Calu3 (cell line): ENCODE measurements at regions not wholly inside any gene's neighbourhood (a gene's known extent, or its start where the extent isn't known, plus 50 kb on each side); places are given as distances from the start of the nearest gene placed in this dataset.

Source experiments
- BruUV-seq: library from RNA; stranded (reverse); fragments of 400-500 nt; replicated peaks from 2 replicates; lab custom pipeline; 2021; lab: Mats Ljungman, UMichigan
- CTCF ChIA-PET: fragments of 300-600 bp; sonication (Branson Sonifier 250); formaldehyde crosslinking; loops from one replicate; lab custom pipeline; 2022; ENCODE audit warnings: antibody characterized with exemption; lab: Charles Lee
- DNase-seq: peaks from one replicate; pipeline ENCODE4 v3.0.0; 2022
- H3K27ac Mint-ChIP-seq: one replicate; pipeline ENCODE4 v1.8.0; 2022; ENCODE audit warnings: mixed read lengths; ENCODE audit not compliant: unreplicated experiment
- H3K27me3 Mint-ChIP-seq: one replicate; pipeline ENCODE4 v1.8.0; 2022; ENCODE audit warnings: mixed read lengths; ENCODE audit not compliant: unreplicated experiment
- H3K36me3 Mint-ChIP-seq: one replicate; pipeline ENCODE4 v1.8.0; 2022; ENCODE audit warnings: mild to moderate bottlenecking, moderate library complexity, mixed read lengths; ENCODE audit not compliant: insufficient read depth, unreplicated experiment
- H3K4me1 Mint-ChIP-seq: one replicate; pipeline ENCODE4 v1.8.0; 2022; ENCODE audit warnings: mild to moderate bottlenecking, low read depth, mixed read lengths; ENCODE audit not compliant: unreplicated experiment
- H3K4me3 Mint-ChIP-seq: one replicate; pipeline ENCODE4 v1.8.0; 2022; ENCODE audit warnings: mild to moderate bottlenecking, low read depth, moderate library complexity, mixed read lengths; ENCODE audit not compliant: unreplicated experiment
- H3K9me3 Mint-ChIP-seq: one replicate; pipeline ENCODE4 v1.8.0; 2022; ENCODE audit warnings: low read depth, mixed read lengths; ENCODE audit not compliant: unreplicated experiment
- intact Hi-C: fragments of 100-400 bp; cut with micrococcal nuclease; formaldehyde crosslinking; loops from one replicate; pipeline ENCODE4 v1.10.0; 2022; ENCODE audit not compliant: unreplicated experiment
- TF ChIP-seq, protein P1 (sequence below): fragments of 200-600 bp; IDR thresholded peaks from one replicate; pipeline ENCODE4 v1.8.0; 2022; ENCODE audit warnings: antibody characterized with exemption; ENCODE audit not compliant: unreplicated experiment

DNA sequence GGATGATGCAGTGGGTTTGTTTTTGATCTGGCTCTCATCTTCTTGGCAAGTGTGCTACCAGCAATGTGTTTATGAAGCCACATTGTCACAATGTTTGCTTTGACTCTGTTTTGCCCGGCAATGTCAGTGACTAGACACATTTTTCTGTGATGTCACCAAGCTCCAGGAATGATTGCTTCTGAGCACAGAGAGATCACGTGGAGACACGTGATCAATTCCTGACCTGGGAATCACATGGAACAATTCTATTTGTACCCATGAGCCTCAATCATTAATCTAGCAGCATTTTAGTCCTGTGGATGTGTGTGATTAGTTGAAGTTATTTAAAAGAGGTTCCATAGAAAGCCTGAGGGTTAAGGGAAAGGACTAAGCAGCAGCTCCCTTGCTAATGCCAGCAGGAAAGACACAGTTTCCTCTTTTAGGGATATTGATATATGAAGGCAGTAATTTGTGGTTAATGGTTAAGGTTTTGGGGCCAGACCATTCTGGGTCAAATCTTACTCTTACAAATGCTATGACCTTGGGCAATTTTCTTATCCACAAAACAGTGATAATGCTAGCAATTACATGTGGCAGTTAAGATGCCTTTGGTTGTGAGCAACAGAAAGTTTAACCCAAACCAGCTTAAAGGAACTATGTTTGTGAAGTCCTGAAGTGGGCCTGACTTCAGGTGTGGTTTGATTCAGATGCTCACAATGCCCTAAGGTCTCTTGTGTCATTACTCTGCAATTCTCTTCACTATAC is 59.0 kb downstream of the FASLG start:
- Mint-ChIP-seq H3K27ac (peak overlapping the region; percentile 43), H3K4me3 (no peak overlapping the region), H3K4me1 (peaks cover 32% of the 10 kb centered on the region), H3K36me3 (peaks cover 4% of the 10 kb centered on the region), H3K9me3 (no peaks in the 10 kb centered on the region), H3K27me3 (no peaks in the 10 kb centered on the region)
- BruUV-seq, result no TSS peak
- intact Hi-C loops, result loop anchor here (1.0 to 5.0 kb wide), 2 partner anchors 186 to 269 kb away; partner anchors contain the start of gene SUCO
- CTCF ChIA-PET, result interaction anchor here (0.7 to 1.2 kb wide), 5 partner anchors 108 to 631 kb away, joined by 3 to 9 read pairs (median 4); partner anchors contain the start of gene PIGC
- DNase-seq, result peak; percentile 23
- TF ChIP-seq, protein P1, sequence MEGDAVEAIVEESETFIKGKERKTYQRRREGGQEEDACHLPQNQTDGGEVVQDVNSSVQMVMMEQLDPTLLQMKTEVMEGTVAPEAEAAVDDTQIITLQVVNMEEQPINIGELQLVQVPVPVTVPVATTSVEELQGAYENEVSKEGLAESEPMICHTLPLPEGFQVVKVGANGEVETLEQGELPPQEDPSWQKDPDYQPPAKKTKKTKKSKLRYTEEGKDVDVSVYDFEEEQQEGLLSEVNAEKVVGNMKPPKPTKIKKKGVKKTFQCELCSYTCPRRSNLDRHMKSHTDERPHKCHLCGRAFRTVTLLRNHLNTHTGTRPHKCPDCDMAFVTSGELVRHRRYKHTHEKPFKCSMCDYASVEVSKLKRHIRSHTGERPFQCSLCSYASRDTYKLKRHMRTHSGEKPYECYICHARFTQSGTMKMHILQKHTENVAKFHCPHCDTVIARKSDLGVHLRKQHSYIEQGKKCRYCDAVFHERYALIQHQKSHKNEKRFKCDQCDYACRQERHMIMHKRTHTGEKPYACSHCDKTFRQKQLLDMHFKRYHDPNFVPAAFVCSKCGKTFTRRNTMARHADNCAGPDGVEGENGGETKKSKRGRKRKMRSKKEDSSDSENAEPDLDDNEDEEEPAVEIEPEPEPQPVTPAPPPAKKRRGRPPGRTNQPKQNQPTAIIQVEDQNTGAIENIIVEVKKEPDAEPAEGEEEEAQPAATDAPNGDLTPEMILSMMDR, result no peak

DNA sequence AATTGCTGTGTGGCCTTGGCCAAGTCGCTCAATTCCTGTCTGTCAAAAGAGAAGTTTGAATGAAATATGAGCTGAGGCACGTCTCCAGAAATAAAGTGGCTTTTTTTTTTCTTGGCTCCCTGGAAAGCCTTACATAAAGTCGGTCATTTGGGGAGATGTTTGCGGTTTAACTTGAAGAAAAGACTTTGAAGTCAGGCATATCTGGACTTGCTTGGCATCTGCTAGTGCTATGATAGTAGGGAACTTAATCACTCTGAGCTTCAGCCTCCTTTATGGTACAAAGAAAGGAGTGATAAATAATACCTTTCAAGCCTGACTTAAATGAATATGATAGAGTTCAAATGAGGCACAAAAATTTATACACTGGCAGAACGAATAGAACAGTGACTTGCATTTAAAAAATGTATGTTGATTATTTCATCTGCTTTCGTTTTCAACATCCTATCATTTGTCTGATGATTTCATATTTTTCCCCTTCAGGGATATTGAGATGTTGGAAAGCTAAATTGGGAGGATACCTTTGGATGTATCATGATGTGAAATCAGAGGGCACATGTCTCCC is 60.2 kb downstream of the FASLG start:
- Mint-ChIP-seq H3K9me3 (no peaks in the 10 kb centered on the region), H3K27me3 (no peaks in the 10 kb centered on the region), H3K36me3 (peaks cover 4% of the 10 kb centered on the region), H3K4me3 (no peak overlapping the region), H3K27ac (no peak overlapping the region), H3K4me1 (peaks cover 41% of the 10 kb centered on the region)
- CTCF ChIA-PET, result interaction anchor here (0.9 to 2.5 kb wide), 9 partner anchors 61 to 287 kb away, joined by 3 to 27 read pairs (median 4); no protein-coding TSS in a partner anchor
- intact Hi-C loops, result loop anchor here (1.0 to 5.0 kb wide), 3 partner anchors 110 to 290 kb away; partner anchors contain the start of gene SUCO
- BruUV-seq, result no TSS peak
- TF ChIP-seq, protein P1, result no peak
- no peak for DNase-seq

DNA sequence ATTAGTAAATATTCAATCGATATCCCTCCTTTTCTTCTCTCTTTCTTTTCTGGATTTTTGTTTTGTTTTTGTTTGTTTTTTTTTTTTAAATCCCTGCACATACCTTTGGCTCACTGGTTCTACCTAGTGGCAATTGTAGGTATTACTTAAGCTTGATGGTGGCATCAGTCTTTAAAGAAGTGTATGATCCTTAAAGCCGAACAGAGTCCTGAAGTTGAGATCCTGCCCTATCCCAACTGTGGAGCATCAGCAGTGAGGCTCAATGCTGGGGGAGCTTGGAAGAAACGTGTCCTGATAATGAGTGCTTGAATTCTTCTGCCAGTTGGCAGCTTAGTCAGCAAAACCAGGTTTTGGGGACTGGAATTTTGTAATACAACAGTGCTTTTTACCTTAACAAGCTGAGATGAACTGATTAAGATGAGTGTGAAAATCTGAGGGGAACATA is 60.8 kb downstream of the FASLG start:
- Mint-ChIP-seq H3K27me3 (no peaks in the 10 kb centered on the region), H3K27ac (no peak overlapping the region), H3K4me1 (peaks cover 46% of the 10 kb centered on the region), H3K4me3 (no peak overlapping the region), H3K9me3 (no peaks in the 10 kb centered on the region), H3K36me3 (peaks cover 4% of the 10 kb centered on the region)
- peak; percentile 35 for DNase-seq
- intact Hi-C loops, result loop anchor here (1.0 to 10.0 kb wide), 4 partner anchors 110 to 715 kb away; partner anchors contain the start of gene SUCO
- TF ChIP-seq, protein P1, result peak; percentile 86
- CTCF ChIA-PET, result interaction anchor here (0.6 to 2.5 kb wide), 10 partner anchors 9 to 291 kb away, joined by 3 to 27 read pairs (median 4); no protein-coding TSS in a partner anchor
- no TSS peak for BruUV-seq

DNA sequence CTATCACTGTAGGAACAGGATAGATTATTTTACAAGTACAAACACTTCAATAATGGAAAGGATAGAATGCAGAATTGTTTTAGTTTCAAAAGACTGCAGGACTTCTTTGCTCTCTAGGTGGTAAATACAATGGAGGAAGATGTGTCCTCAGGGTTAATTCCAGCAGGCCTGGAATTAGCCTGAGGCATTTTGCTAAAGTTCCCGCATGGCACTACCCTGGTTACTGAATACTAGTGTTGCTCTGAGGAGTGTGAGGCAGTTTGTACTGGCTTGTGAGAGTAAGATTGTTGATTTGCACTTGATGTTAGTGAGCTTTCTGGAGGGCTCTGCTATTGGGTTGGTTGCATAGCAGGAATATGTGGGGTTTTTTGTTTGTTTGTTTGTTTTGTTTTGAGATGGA is 61.4 kb downstream of the FASLG start:
- TF ChIP-seq, protein P1, result no peak
- BruUV-seq, result no TSS peak
- intact Hi-C loops, result loop anchor here (10.0 kb wide), 1 partner anchor 716 kb away; no protein-coding TSS in a partner anchor
- Mint-ChIP-seq H3K27ac (no peak overlapping the region), H3K36me3 (peaks cover 4% of the 10 kb centered on the region), H3K9me3 (no peaks in the 10 kb centered on the region), H3K4me1 (peaks cover 48% of the 10 kb centered on the region), H3K27me3 (no peaks in the 10 kb centered on the region), H3K4me3 (no peak overlapping the region)
- DNase-seq, result no peak
- CTCF ChIA-PET, result interaction anchor here (0.6 to 2.5 kb wide), 9 partner anchors 9 to 291 kb away, joined by 3 to 27 read pairs (median 4); no protein-coding TSS in a partner anchor
